K562 (cell line): ENCODE measurements at regions not wholly inside any gene's neighbourhood (a gene's known extent, or its start where the extent isn't known, plus 50 kb on each side); places are given as distances from the start of the nearest gene placed in this dataset.

Source experiments
- GMEB1 ChIP-seq: fragments of 250-450 bp; sonication (Bioruptor Pico); IDR thresholded peaks from 2 replicates; pipeline ENCODE4 v1.4.0; 2020; ENCODE audit warnings: mild to moderate bottlenecking
- TARDBP ChIP-seq: fragments of 450-650 bp; IDR thresholded peaks from 2 replicates; pipeline ENCODE4 v1.6.1; 2016
- TF ChIP-seq, protein P1 (sequence below): fragments of 200-600 bp; sonication (generic); IDR thresholded peaks from one replicate; pipeline ENCODE4 v1.6.1; 2012; ENCODE audit warnings: mild to moderate bottlenecking, low read depth, low read length, inconsistent platforms

- TF ChIP-seq, protein P1, sequence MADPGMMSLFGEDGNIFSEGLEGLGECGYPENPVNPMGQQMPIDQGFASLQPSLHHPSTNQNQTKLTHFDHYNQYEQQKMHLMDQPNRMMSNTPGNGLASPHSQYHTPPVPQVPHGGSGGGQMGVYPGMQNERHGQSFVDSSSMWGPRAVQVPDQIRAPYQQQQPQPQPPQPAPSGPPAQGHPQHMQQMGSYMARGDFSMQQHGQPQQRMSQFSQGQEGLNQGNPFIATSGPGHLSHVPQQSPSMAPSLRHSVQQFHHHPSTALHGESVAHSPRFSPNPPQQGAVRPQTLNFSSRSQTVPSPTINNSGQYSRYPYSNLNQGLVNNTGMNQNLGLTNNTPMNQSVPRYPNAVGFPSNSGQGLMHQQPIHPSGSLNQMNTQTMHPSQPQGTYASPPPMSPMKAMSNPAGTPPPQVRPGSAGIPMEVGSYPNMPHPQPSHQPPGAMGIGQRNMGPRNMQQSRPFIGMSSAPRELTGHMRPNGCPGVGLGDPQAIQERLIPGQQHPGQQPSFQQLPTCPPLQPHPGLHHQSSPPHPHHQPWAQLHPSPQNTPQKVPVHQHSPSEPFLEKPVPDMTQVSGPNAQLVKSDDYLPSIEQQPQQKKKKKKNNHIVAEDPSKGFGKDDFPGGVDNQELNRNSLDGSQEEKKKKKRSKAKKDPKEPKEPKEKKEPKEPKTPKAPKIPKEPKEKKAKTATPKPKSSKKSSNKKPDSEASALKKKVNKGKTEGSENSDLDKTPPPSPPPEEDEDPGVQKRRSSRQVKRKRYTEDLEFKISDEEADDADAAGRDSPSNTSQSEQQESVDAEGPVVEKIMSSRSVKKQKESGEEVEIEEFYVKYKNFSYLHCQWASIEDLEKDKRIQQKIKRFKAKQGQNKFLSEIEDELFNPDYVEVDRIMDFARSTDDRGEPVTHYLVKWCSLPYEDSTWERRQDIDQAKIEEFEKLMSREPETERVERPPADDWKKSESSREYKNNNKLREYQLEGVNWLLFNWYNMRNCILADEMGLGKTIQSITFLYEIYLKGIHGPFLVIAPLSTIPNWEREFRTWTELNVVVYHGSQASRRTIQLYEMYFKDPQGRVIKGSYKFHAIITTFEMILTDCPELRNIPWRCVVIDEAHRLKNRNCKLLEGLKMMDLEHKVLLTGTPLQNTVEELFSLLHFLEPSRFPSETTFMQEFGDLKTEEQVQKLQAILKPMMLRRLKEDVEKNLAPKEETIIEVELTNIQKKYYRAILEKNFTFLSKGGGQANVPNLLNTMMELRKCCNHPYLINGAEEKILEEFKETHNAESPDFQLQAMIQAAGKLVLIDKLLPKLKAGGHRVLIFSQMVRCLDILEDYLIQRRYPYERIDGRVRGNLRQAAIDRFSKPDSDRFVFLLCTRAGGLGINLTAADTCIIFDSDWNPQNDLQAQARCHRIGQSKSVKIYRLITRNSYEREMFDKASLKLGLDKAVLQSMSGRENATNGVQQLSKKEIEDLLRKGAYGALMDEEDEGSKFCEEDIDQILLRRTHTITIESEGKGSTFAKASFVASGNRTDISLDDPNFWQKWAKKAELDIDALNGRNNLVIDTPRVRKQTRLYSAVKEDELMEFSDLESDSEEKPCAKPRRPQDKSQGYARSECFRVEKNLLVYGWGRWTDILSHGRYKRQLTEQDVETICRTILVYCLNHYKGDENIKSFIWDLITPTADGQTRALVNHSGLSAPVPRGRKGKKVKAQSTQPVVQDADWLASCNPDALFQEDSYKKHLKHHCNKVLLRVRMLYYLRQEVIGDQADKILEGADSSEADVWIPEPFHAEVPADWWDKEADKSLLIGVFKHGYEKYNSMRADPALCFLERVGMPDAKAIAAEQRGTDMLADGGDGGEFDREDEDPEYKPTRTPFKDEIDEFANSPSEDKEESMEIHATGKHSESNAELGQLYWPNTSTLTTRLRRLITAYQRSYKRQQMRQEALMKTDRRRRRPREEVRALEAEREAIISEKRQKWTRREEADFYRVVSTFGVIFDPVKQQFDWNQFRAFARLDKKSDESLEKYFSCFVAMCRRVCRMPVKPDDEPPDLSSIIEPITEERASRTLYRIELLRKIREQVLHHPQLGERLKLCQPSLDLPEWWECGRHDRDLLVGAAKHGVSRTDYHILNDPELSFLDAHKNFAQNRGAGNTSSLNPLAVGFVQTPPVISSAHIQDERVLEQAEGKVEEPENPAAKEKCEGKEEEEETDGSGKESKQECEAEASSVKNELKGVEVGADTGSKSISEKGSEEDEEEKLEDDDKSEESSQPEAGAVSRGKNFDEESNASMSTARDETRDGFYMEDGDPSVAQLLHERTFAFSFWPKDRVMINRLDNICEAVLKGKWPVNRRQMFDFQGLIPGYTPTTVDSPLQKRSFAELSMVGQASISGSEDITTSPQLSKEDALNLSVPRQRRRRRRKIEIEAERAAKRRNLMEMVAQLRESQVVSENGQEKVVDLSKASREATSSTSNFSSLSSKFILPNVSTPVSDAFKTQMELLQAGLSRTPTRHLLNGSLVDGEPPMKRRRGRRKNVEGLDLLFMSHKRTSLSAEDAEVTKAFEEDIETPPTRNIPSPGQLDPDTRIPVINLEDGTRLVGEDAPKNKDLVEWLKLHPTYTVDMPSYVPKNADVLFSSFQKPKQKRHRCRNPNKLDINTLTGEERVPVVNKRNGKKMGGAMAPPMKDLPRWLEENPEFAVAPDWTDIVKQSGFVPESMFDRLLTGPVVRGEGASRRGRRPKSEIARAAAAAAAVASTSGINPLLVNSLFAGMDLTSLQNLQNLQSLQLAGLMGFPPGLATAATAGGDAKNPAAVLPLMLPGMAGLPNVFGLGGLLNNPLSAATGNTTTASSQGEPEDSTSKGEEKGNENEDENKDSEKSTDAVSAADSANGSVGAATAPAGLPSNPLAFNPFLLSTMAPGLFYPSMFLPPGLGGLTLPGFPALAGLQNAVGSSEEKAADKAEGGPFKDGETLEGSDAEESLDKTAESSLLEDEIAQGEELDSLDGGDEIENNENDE = no peak
- TF ChIP-seq TARDBP (no peak), GMEB1 (CRISPR knock-in tag) (no peak)
These were observed 53.5 kb downstream of the PAGE2 start (continued) for GRCh38 chrX:55142206-55142918.
